Osteoblast (primary cell): ENCODE measurements at regions not wholly inside any gene's neighbourhood (a gene's known extent, or its start where the extent isn't known, plus 50 kb on each side); places are given as distances from the start of the nearest gene placed in this dataset.

Experiments
- DNase-seq: peaks from one replicate; pipeline ENCODE4 v3.0.0; 2011; ENCODE audit warnings: low spot score, mixed read lengths; ENCODE audit not compliant: insufficient read length; ENCODE audit errors: missing footprints
- H2AFZ ChIP-seq: 2 replicates; pipeline ENCODE4 v1.6.0; 2011; ENCODE audit warnings: mild to moderate bottlenecking, low read length
- H3K27ac ChIP-seq: 2 replicates; pipeline ENCODE4 v1.5.1; 2011; ENCODE audit warnings: mild to moderate bottlenecking, low read depth, low read length, moderate library complexity
- H3K27me3 ChIP-seq: 2 replicates; pipeline ENCODE4 v1.6.0; 2012; ENCODE audit warnings: mild to moderate bottlenecking, control low read depth, inconsistent platforms, low read length, moderate library complexity; ENCODE audit not compliant: insufficient read depth
- H3K36me3 ChIP-seq: 2 replicates; pipeline ENCODE4 v1.5.1; 2011; ENCODE audit warnings: mild to moderate bottlenecking, low read length, control low read depth, moderate library complexity; ENCODE audit not compliant: insufficient read depth
- H3K4me1 ChIP-seq: 2 replicates; pipeline ENCODE4 v1.5.1; 2011; ENCODE audit warnings: mild to moderate bottlenecking, low read length, control low read depth, moderate library complexity; ENCODE audit not compliant: insufficient read depth
- H3K4me2 ChIP-seq: 2 replicates; pipeline ENCODE4 v1.6.0; 2011; ENCODE audit warnings: mild to moderate bottlenecking, low read length; ENCODE audit not compliant: insufficient read depth
- H3K4me3 ChIP-seq: fragments of 200-600 bp; sonication (generic); 3 replicates; pipeline ENCODE4 v1.5.1; 2012; ENCODE audit warnings: mild to moderate bottlenecking, low read length, inconsistent platforms; ENCODE audit not compliant: insufficient read depth
- H3K79me2 ChIP-seq: 2 replicates; pipeline ENCODE4 v1.6.0; 2012; ENCODE audit warnings: mild to moderate bottlenecking, low read length, control low read depth, inconsistent platforms; ENCODE audit not compliant: insufficient read depth
- H3K9me3 ChIP-seq: 2 replicates; pipeline ENCODE4 v1.5.1; 2011; ENCODE audit warnings: low read depth, low read length, control low read depth
- H4K20me1 ChIP-seq: 2 replicates; pipeline ENCODE4 v1.6.0; 2012; ENCODE audit warnings: mild to moderate bottlenecking, low read length, control low read depth; ENCODE audit not compliant: insufficient read depth
- TF ChIP-seq, protein P1 (sequence below): IDR thresholded peaks from 2 replicates; pipeline ENCODE4 v1.5.1; 2011; ENCODE audit warnings: mild to moderate bottlenecking, low read depth, low read length, moderate library complexity; ENCODE audit errors: extremely low read depth

DNA sequence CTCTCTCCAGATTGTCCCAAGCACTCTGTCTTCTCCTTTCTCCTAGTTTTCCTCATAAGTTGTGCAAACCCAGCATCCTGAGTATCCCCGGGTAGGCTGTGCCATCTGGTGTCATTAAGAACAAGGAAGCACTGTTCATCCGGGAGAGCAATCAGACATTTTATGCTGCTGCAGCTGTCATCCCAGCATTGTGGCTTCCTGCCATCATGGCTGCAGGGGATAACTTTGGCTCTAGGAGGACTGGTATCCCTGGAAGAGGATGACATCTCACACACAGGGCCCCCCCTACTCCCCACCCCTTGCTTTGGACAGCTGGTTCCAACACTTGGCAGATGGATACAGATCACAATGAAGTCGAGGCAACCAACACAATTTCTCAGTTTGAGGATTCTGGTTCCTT, 1195.1 kb upstream of the MAP3K7 start:
- no peaks in the 10 kb centered on the region for H3K27me3 ChIP-seq
- H3K4me3 ChIP-seq, result no peak overlapping the region
- no peak overlapping the region for H3K27ac ChIP-seq
- no peaks in the 10 kb centered on the region for H3K4me1 ChIP-seq
- H4K20me1 ChIP-seq, result no peaks in the 10 kb centered on the region
- no peak for DNase-seq
- H2AFZ ChIP-seq, result no peak overlapping the region
- no peaks in the 10 kb centered on the region for H3K79me2 ChIP-seq
- no peak overlapping the region for H3K4me2 ChIP-seq
- TF ChIP-seq, protein P1, sequence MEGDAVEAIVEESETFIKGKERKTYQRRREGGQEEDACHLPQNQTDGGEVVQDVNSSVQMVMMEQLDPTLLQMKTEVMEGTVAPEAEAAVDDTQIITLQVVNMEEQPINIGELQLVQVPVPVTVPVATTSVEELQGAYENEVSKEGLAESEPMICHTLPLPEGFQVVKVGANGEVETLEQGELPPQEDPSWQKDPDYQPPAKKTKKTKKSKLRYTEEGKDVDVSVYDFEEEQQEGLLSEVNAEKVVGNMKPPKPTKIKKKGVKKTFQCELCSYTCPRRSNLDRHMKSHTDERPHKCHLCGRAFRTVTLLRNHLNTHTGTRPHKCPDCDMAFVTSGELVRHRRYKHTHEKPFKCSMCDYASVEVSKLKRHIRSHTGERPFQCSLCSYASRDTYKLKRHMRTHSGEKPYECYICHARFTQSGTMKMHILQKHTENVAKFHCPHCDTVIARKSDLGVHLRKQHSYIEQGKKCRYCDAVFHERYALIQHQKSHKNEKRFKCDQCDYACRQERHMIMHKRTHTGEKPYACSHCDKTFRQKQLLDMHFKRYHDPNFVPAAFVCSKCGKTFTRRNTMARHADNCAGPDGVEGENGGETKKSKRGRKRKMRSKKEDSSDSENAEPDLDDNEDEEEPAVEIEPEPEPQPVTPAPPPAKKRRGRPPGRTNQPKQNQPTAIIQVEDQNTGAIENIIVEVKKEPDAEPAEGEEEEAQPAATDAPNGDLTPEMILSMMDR, result no peak
- no peaks in the 10 kb centered on the region for H3K36me3 ChIP-seq
- H3K9me3 ChIP-seq, result peaks cover 3% of the 10 kb centered on the region

DNA sequence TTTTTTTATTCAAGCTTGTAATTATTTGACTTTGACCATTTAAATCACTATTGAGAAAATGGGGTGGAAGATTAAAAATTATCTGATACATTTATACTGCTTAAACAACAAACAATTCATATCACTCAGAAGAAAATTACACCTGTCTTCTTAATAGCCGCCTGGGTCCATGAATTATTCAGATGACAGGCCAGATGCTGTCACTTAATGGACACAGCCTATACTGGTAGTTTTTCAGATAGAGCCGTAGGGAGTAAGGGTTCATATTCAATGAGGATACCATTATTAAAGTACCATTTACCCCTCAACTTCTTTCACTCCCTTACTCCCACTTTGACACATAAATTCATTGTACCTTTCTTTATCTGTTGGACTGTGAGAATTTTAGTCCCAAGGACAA, 1193.4 kb upstream of the MAP3K7 start:
- Histone ChIP-seq H3K4me3 (no peak overlapping the region), H3K4me2 (no peak overlapping the region), H2AFZ (no peak overlapping the region), H3K27me3 (no peaks in the 10 kb centered on the region), H3K9me3 (no peaks in the 10 kb centered on the region), H3K79me2 (no peaks in the 10 kb centered on the region), H3K27ac (no peak overlapping the region), H3K36me3 (no peaks in the 10 kb centered on the region), H4K20me1 (no peaks in the 10 kb centered on the region), H3K4me1 (no peaks in the 10 kb centered on the region)
- TF ChIP-seq, protein P1, result no peak
- DNase-seq, result no peak

DNA sequence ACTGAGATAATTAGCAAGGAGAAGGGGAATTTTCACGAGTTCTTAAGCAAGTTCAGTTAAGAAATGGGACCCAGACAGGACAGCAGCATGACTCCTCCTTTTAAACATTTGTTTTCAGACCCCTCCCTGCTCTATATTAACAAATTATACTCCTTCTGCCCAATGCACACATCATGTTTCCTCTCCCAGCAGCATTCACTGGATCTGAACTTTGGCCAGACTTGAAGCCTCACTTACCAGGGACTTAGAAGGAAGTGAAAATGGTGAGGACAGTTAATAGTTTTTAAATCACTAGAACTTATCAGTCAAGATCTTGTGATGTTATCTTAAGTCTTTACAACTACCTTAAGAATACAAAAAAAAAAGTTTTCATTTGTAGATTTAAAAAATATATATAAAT, 1174.7 kb upstream of the MAP3K7 start:
- no peak overlapping the region for H2AFZ ChIP-seq
- H3K4me3 ChIP-seq, result no peak overlapping the region
- H4K20me1 ChIP-seq, result no peaks in the 10 kb centered on the region
- no peaks in the 10 kb centered on the region for H3K79me2 ChIP-seq
- no peak overlapping the region for H3K4me2 ChIP-seq
- no peaks in the 10 kb centered on the region for H3K4me1 ChIP-seq
- no peaks in the 10 kb centered on the region for H3K27me3 ChIP-seq
- no peak overlapping the region for H3K27ac ChIP-seq
- H3K36me3 ChIP-seq, result no peaks in the 10 kb centered on the region
- H3K9me3 ChIP-seq, result peaks cover 2% of the 10 kb centered on the region
- no peak for DNase-seq
- TF ChIP-seq, protein P1, result no peak

DNA sequence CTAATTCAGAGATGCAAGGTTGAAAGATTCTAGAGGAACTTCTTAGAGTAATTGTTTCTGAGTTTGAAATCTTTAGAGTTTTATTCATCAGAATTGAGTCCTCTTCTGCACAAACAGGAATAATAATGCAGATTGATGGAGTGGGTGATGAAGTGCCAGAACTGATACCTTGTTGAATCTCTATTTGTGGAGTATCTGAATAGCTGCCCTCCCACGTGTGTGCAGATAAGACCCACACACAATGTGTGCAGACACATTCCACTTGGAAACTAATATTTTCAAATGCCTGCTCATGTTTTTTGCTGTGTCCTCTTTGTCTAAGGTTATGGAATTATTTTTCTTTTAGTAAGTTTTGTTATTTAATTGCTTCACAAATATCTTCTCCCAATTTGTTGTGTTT, 1167.8 kb upstream of the MAP3K7 start:
- no peaks in the 10 kb centered on the region for H3K9me3 ChIP-seq
- no peaks in the 10 kb centered on the region for H3K27me3 ChIP-seq
- TF ChIP-seq, protein P1, result no peak
- no peaks in the 10 kb centered on the region for H4K20me1 ChIP-seq
- no peaks in the 10 kb centered on the region for H3K36me3 ChIP-seq
- no peaks in the 10 kb centered on the region for H3K4me1 ChIP-seq
- no peak overlapping the region for H3K4me2 ChIP-seq
- DNase-seq, result no peak
- no peak overlapping the region for H3K4me3 ChIP-seq
- H2AFZ ChIP-seq, result no peak overlapping the region
- H3K79me2 ChIP-seq, result no peaks in the 10 kb centered on the region
- H3K27ac ChIP-seq, result no peak overlapping the region
